Kidney epithelial cell (primary cell): ENCODE measurements at regions not wholly inside any gene's neighbourhood (a gene's known extent, or its start where the extent isn't known, plus 50 kb on each side); places are given as distances from the start of the nearest gene placed in this dataset.

ENCODE experiments used
- DNase-seq: peaks from one replicate; pipeline ENCODE4 v3.0.0-alpha.2; 2010; ENCODE audit warnings: low read depth
- H3K27me3 ChIP-seq: 2 replicates; pipeline ENCODE4 v1.6.0; 2011; ENCODE audit warnings: low read length; ENCODE audit not compliant: control insufficient read depth, insufficient read depth
- H3K36me3 ChIP-seq: 2 replicates; pipeline ENCODE4 v1.5.1; 2011; ENCODE audit warnings: low read length; ENCODE audit not compliant: control insufficient read depth, insufficient read depth
- H3K4me3 ChIP-seq: 2 replicates; pipeline ENCODE4 v1.5.1; 2011; ENCODE audit warnings: low read depth, mild to moderate bottlenecking, control low read depth, low read length
- CTCF ChIP-seq: IDR thresholded peaks from 2 replicates; pipeline ENCODE4 v1.5.1; 2011; ENCODE audit warnings: mild to moderate bottlenecking, moderate library complexity, low read length, control low read depth, inconsistent platforms; ENCODE audit not compliant: insufficient read depth, poor library complexity, severe bottlenecking

- H3K36me3 ChIP-seq, result no peaks in the 10 kb centered on the region
- no peak overlapping the region for H3K4me3 ChIP-seq
- no peaks in the 10 kb centered on the region for H3K27me3 ChIP-seq
- TF ChIP-seq CTCF, result no peak
- no peak for DNase-seq
Measured at GRCh38 chr6:92469186-92469828, 950.1 kb downstream of the EPHA7 start.

- no peak for TF ChIP-seq CTCF
- Histone ChIP-seq H3K36me3 (no peaks in the 10 kb centered on the region), H3K4me3 (no peak overlapping the region), H3K27me3 (no peaks in the 10 kb centered on the region)
- DNase-seq, result no peak
Measured at GRCh38 chr6:92468066-92468465, 951.3 kb downstream of the EPHA7 start.

GRCh38 chr6:92460133-92460532, 959.2 kb downstream of the EPHA7 start:
- H3K4me3 ChIP-seq, result no peak overlapping the region
- no peaks in the 10 kb centered on the region for H3K27me3 ChIP-seq
- no peak for TF ChIP-seq CTCF
- H3K36me3 ChIP-seq, result no peaks in the 10 kb centered on the region
- DNase-seq, result no peak

- Histone ChIP-seq H3K4me3 (no peak overlapping the region), H3K36me3 (no peaks in the 10 kb centered on the region), H3K27me3 (no peaks in the 10 kb centered on the region)
- no peak for DNase-seq
- no peak for TF ChIP-seq CTCF
Measured at GRCh38 chr6:92459606-92460005, 959.8 kb downstream of the EPHA7 start.

- H3K36me3 ChIP-seq, result no peaks in the 10 kb centered on the region
- TF ChIP-seq CTCF, result no peak
- no peak for DNase-seq
Measured at GRCh38 chr6:92446052-92446451, 973.3 kb downstream of the EPHA7 start.

GRCh38 chr6:92433911-92434310, 985.4 kb downstream of the EPHA7 start:
- Histone ChIP-seq H3K36me3 (no peaks in the 10 kb centered on the region), H3K27me3 (no peaks in the 10 kb centered on the region)

More at GRCh38 chr6:92446052-92446451, 973.3 kb downstream of the EPHA7 start:
- no peak overlapping the region for H3K4me3 ChIP-seq
- no peaks in the 10 kb centered on the region for H3K27me3 ChIP-seq

More at GRCh38 chr6:92433911-92434310, 985.4 kb downstream of the EPHA7 start:
- no peak overlapping the region for H3K4me3 ChIP-seq
- DNase-seq, result no peak
- TF ChIP-seq CTCF, result no peak
